ENCODE measurements at regions not wholly inside any gene's neighbourhood (a gene's known extent, or its start where the extent isn't known, plus 50 kb on each side); places are given as distances from the start of the nearest gene placed in this dataset.

GRCh38 chr18:60445341-60445740 lies 72.8 kb upstream of the MC4R start:
- Histone ChIP-seq H3K27me3 (replicated peaks; ENCODE audit: control insufficient read depth, insufficient read depth, low read length) (no peaks in the 10 kb centered on the region), H3K9me3 (ENCODE audit: control insufficient read depth, low read length) (no peaks in the 10 kb centered on the region), H3K9ac (ENCODE audit: low read length) (no peak overlapping the region), H3K4me1 (ENCODE audit: control insufficient read depth, insufficient read depth, low read length) (no peaks in the 10 kb centered on the region), H3K4me3 (ENCODE audit: low read length) (no peak overlapping the region), H3K36me3 (ENCODE audit: control insufficient read depth, insufficient read depth, low read length, severe bottlenecking) (no peaks in the 10 kb centered on the region)
- DNase-seq (ENCODE audit: low read depth), result peak; percentile 69

- Histone ChIP-seq H3K4me3 (ENCODE audit: low read length) (no peak overlapping the region), H3K4me1 (ENCODE audit: control insufficient read depth, insufficient read depth, low read length) (no peaks in the 10 kb centered on the region), H3K36me3 (ENCODE audit: control insufficient read depth, insufficient read depth, low read length, severe bottlenecking) (no peaks in the 10 kb centered on the region), H3K9me3 (ENCODE audit: control insufficient read depth, low read length) (no peaks in the 10 kb centered on the region), H3K27me3 (replicated peaks; ENCODE audit: control insufficient read depth, insufficient read depth, low read length) (no peaks in the 10 kb centered on the region), H3K9ac (ENCODE audit: low read length) (no peak overlapping the region)
- DNase-seq (ENCODE audit: low read depth), result peak; percentile 48
Measured at GRCh38 chr18:60446821-60447220, 74.2 kb upstream of the MC4R start.

- Histone ChIP-seq H3K9ac (ENCODE audit: low read length) (no peak overlapping the region), H3K4me3 (ENCODE audit: low read length) (no peak overlapping the region), H3K36me3 (ENCODE audit: control insufficient read depth, insufficient read depth, low read length, severe bottlenecking) (no peaks in the 10 kb centered on the region), H3K9me3 (ENCODE audit: control insufficient read depth, low read length) (no peaks in the 10 kb centered on the region), H3K27me3 (replicated peaks; ENCODE audit: control insufficient read depth, insufficient read depth, low read length) (no peaks in the 10 kb centered on the region), H3K4me1 (ENCODE audit: control insufficient read depth, insufficient read depth, low read length) (no peaks in the 10 kb centered on the region)
- no peak for DNase-seq (ENCODE audit: low read depth)
Measured at GRCh38 chr18:60448487-60449267, 76.1 kb upstream of the MC4R start.

GRCh38 chr18:60452421-60452820 lies 79.8 kb upstream of the MC4R start:
- DNase-seq (ENCODE audit: low read depth), result peak; percentile 61
- H3K9me3 ChIP-seq (ENCODE audit: control insufficient read depth, low read length), result no peaks in the 10 kb centered on the region

GRCh38 chr18:60466677-60467076 lies 94.1 kb upstream of the MC4R start:
- no peaks in the 10 kb centered on the region for H3K36me3 ChIP-seq (ENCODE audit: control insufficient read depth, insufficient read depth, low read length, severe bottlenecking)
- H3K9me3 ChIP-seq (ENCODE audit: control insufficient read depth, low read length), result no peaks in the 10 kb centered on the region
- no peaks in the 10 kb centered on the region for H3K27me3 ChIP-seq (replicated peaks; ENCODE audit: control insufficient read depth, insufficient read depth, low read length)
- no peaks in the 10 kb centered on the region for H3K4me1 ChIP-seq (ENCODE audit: control insufficient read depth, insufficient read depth, low read length)
- H3K4me3 ChIP-seq (ENCODE audit: low read length), result no peak overlapping the region
- H3K9ac ChIP-seq (ENCODE audit: low read length), result no peak overlapping the region
- peak; percentile 87 for DNase-seq (ENCODE audit: low read depth)

More at GRCh38 chr18:60452421-60452820, 79.8 kb upstream of the MC4R start:
- H3K36me3 ChIP-seq (ENCODE audit: control insufficient read depth, insufficient read depth, low read length, severe bottlenecking), result no peaks in the 10 kb centered on the region
- no peak overlapping the region for H3K4me3 ChIP-seq (ENCODE audit: low read length)
- H3K4me1 ChIP-seq (ENCODE audit: control insufficient read depth, insufficient read depth, low read length), result no peaks in the 10 kb centered on the region
- H3K9ac ChIP-seq (ENCODE audit: low read length), result no peak overlapping the region
- H3K27me3 ChIP-seq (replicated peaks; ENCODE audit: control insufficient read depth, insufficient read depth, low read length), result no peaks in the 10 kb centered on the region

- Histone ChIP-seq H3K4me1 (ENCODE audit: control insufficient read depth, insufficient read depth, low read length) (no peaks in the 10 kb centered on the region), H3K27me3 (replicated peaks; ENCODE audit: control insufficient read depth, insufficient read depth, low read length) (no peaks in the 10 kb centered on the region), H3K36me3 (ENCODE audit: control insufficient read depth, insufficient read depth, low read length, severe bottlenecking) (no peaks in the 10 kb centered on the region), H3K4me3 (ENCODE audit: low read length) (no peak overlapping the region), H3K9me3 (ENCODE audit: control insufficient read depth, low read length) (peaks cover 4% of the 10 kb centered on the region), H3K9ac (ENCODE audit: low read length) (no peak overlapping the region)
- no peak for DNase-seq (ENCODE audit: low read depth)
Measured at GRCh38 chr18:60469387-60470100, 97.0 kb upstream of the MC4R start.

- no peak overlapping the region for H3K9ac ChIP-seq (ENCODE audit: low read length)
Measured at GRCh38 chr18:60471652-60472051, 99.1 kb upstream of the MC4R start.

GRCh38 chr18:60485201-60485600 lies 112.6 kb upstream of the MC4R start:
- Histone ChIP-seq H3K36me3 (ENCODE audit: control insufficient read depth, insufficient read depth, low read length, severe bottlenecking) (no peaks in the 10 kb centered on the region), H3K4me1 (ENCODE audit: control insufficient read depth, insufficient read depth, low read length) (no peaks in the 10 kb centered on the region), H3K4me3 (ENCODE audit: low read length) (no peak overlapping the region), H3K27me3 (replicated peaks; ENCODE audit: control insufficient read depth, insufficient read depth, low read length) (no peaks in the 10 kb centered on the region), H3K9ac (ENCODE audit: low read length) (no peak overlapping the region), H3K9me3 (ENCODE audit: control insufficient read depth, low read length) (no peaks in the 10 kb centered on the region)
- DNase-seq (ENCODE audit: low read depth), result peak; percentile 39

More at GRCh38 chr18:60471652-60472051, 99.1 kb upstream of the MC4R start:
- H3K9me3 ChIP-seq (ENCODE audit: control insufficient read depth, low read length), result peaks cover 4% of the 10 kb centered on the region
- H3K36me3 ChIP-seq (ENCODE audit: control insufficient read depth, insufficient read depth, low read length, severe bottlenecking), result no peaks in the 10 kb centered on the region
- DNase-seq (ENCODE audit: low read depth), result peak; percentile 36
- no peaks in the 10 kb centered on the region for H3K4me1 ChIP-seq (ENCODE audit: control insufficient read depth, insufficient read depth, low read length)
- H3K4me3 ChIP-seq (ENCODE audit: low read length), result no peak overlapping the region
- H3K27me3 ChIP-seq (replicated peaks; ENCODE audit: control insufficient read depth, insufficient read depth, low read length), result no peaks in the 10 kb centered on the region

GRCh38 chr18:60493066-60493465 lies 120.5 kb upstream of the MC4R start:
- Histone ChIP-seq H3K27me3 (replicated peaks; ENCODE audit: control insufficient read depth, insufficient read depth, low read length) (no peaks in the 10 kb centered on the region), H3K4me3 (ENCODE audit: low read length) (no peak overlapping the region), H3K9ac (ENCODE audit: low read length) (no peak overlapping the region), H3K4me1 (ENCODE audit: control insufficient read depth, insufficient read depth, low read length) (no peaks in the 10 kb centered on the region), H3K9me3 (ENCODE audit: control insufficient read depth, low read length) (no peaks in the 10 kb centered on the region), H3K36me3 (ENCODE audit: control insufficient read depth, insufficient read depth, low read length, severe bottlenecking) (no peaks in the 10 kb centered on the region)
- DNase-seq (ENCODE audit: low read depth), result no peak

GRCh38 chr18:60499675-60500074 lies 127.1 kb upstream of the MC4R start:
- no peak for DNase-seq (ENCODE audit: low read depth)
- H3K27me3 ChIP-seq (replicated peaks; ENCODE audit: control insufficient read depth, insufficient read depth, low read length), result no peaks in the 10 kb centered on the region
- no peaks in the 10 kb centered on the region for H3K4me1 ChIP-seq (ENCODE audit: control insufficient read depth, insufficient read depth, low read length)
- no peaks in the 10 kb centered on the region for H3K9me3 ChIP-seq (ENCODE audit: control insufficient read depth, low read length)
- H3K36me3 ChIP-seq (ENCODE audit: control insufficient read depth, insufficient read depth, low read length, severe bottlenecking), result no peaks in the 10 kb centered on the region
- no peak overlapping the region for H3K4me3 ChIP-seq (ENCODE audit: low read length)
- H3K9ac ChIP-seq (ENCODE audit: low read length), result no peak overlapping the region

- no peak for DNase-seq (ENCODE audit: low read depth)
- no peaks in the 10 kb centered on the region for H3K9me3 ChIP-seq (ENCODE audit: control insufficient read depth, low read length)
- no peaks in the 10 kb centered on the region for H3K27me3 ChIP-seq (replicated peaks; ENCODE audit: control insufficient read depth, insufficient read depth, low read length)
- no peaks in the 10 kb centered on the region for H3K36me3 ChIP-seq (ENCODE audit: control insufficient read depth, insufficient read depth, low read length, severe bottlenecking)
- H3K4me3 ChIP-seq (ENCODE audit: low read length), result no peak overlapping the region
- no peak overlapping the region for H3K9ac ChIP-seq (ENCODE audit: low read length)
- H3K4me1 ChIP-seq (ENCODE audit: control insufficient read depth, insufficient read depth, low read length), result no peaks in the 10 kb centered on the region
Measured at GRCh38 chr18:60500960-60501359, 128.4 kb upstream of the MC4R start.

All from adipocyte (in vitro differentiated cells).